Sigmoid colon (tissue), 4 donors: ENCODE measurements at regions not wholly inside any gene's neighbourhood (a gene's known extent, or its start where the extent isn't known, plus 50 kb on each side); places are given as distances from the start of the nearest gene placed in this dataset.

ENCODE experiments used
- EP300 ChIP-seq, 4 donors: sonication (generic); formaldehyde crosslinking; IDR thresholded peaks; one replicate each; pipeline ENCODE4 v1.6.1; 2017; ENCODE audit warnings: antibody characterized with exemption in 4 of 4
- POLR2A ChIP-seq, 2 donors: fragments of 450-650 bp; IDR thresholded peaks; one replicate each; pipeline ENCODE4 v1.6.1; 2016; ENCODE audit warnings: antibody characterized with exemption in 2 of 2, mild to moderate bottlenecking in 2 of 2, moderate library complexity in 2 of 2
- POLR2AphosphoS5 ChIP-seq, 4 donors: sonication (generic); formaldehyde crosslinking; IDR thresholded peaks; one replicate each; pipeline ENCODE4 v1.6.1; 2017; ENCODE audit warnings: antibody characterized with exemption in 4 of 4
- TF ChIP-seq, protein P1 (sequence below), 4 experiments: fragments of 450-650 bp in 3 of 4; fragments of 200-600 bp in 1 of 4; IDR thresholded peaks; one replicate each; pipeline ENCODE4 v1.5.1; 2016 to 2019; ENCODE audit warnings: antibody characterized with exemption in 4 of 4, mild to moderate bottlenecking in 3 of 4, moderate library complexity in 2 of 4

DNA sequence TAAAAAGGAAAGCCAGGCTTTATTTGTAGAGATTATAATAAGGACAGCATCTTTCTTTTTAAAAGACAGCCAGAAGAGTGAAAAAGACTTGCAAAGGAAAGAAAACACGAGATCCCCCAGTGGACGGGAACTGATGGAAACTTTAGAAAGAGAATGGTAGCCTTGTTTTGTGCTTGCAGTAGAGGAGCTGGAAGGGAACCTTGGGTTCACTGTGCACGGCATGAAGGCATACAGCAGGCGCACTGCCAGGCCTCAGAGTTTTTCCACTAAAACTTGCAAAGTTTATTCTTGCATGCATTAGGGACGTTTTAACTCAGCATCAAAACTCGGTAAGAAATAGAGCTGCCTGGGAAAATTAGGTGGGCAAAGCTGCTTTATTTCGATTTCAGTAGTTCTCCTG lies 248.6 kb downstream of the IRX1 start:
- TF ChIP-seq, protein P1, sequence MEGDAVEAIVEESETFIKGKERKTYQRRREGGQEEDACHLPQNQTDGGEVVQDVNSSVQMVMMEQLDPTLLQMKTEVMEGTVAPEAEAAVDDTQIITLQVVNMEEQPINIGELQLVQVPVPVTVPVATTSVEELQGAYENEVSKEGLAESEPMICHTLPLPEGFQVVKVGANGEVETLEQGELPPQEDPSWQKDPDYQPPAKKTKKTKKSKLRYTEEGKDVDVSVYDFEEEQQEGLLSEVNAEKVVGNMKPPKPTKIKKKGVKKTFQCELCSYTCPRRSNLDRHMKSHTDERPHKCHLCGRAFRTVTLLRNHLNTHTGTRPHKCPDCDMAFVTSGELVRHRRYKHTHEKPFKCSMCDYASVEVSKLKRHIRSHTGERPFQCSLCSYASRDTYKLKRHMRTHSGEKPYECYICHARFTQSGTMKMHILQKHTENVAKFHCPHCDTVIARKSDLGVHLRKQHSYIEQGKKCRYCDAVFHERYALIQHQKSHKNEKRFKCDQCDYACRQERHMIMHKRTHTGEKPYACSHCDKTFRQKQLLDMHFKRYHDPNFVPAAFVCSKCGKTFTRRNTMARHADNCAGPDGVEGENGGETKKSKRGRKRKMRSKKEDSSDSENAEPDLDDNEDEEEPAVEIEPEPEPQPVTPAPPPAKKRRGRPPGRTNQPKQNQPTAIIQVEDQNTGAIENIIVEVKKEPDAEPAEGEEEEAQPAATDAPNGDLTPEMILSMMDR (IDR thresholded peaks at IDR 0.05): no peak
- no peak for TF ChIP-seq POLR2AphosphoS5 (IDR thresholded peaks at IDR 0.05)
- no peak for TF ChIP-seq POLR2A (IDR thresholded peaks at IDR 0.05)
- TF ChIP-seq EP300 (IDR thresholded peaks at IDR 0.05): no peak
